OCI-LY7 (cell line): ENCODE measurements at regions not wholly inside any gene's neighbourhood (a gene's known extent, or its start where the extent isn't known, plus 50 kb on each side); places are given as distances from the start of the nearest gene placed in this dataset.

Experiments
- BruUV-seq: library from RNA; stranded (reverse); fragments of 400-500 nt; replicated peaks from 2 replicates; lab custom pipeline; 2021; lab: Mats Ljungman, UMichigan
- CTCF ChIA-PET: fragments of 300-600 bp; sonication (Branson Sonifier 250); formaldehyde crosslinking; loops from one replicate; lab custom pipeline; 2022; ENCODE audit warnings: antibody characterized with exemption; ENCODE audit not compliant: unreplicated experiment; lab: Charles Lee
- POLR2A ChIA-PET: fragments of 300-600 bp; sonication (Branson Sonifier 250); formaldehyde crosslinking; loops from one replicate; lab custom pipeline; 2022; ENCODE audit warnings: antibody characterized with exemption; lab: Charles Lee
- DNase-seq: peaks from one replicate; pipeline ENCODE4 v3.0.0-alpha.2; 2015; ENCODE audit warnings: low spot score
- H2AFZ ChIP-seq: fragments of 200-600 bp; sonication (generic), shearing (Covaris generic); 2 replicates; pipeline ENCODE4 v1.6.1; 2014; ENCODE audit warnings: mild to moderate bottlenecking, antibody characterized with exemption, low read length, moderate library complexity
- H3K27ac ChIP-seq: fragments of 200-600 bp; sonication (generic); 2 replicates; pipeline ENCODE4 v1.5.1; 2014; ENCODE audit warnings: mixed run types, low read depth, mild to moderate bottlenecking, moderate library complexity, low read length, inconsistent platforms; ENCODE audit not compliant: poor library complexity, severe bottlenecking
- H3K36me3 ChIP-seq: fragments of 200-600 bp; sonication (generic); 2 replicates; pipeline ENCODE4 v1.6.1; 2014; ENCODE audit warnings: mild to moderate bottlenecking, antibody characterized with exemption, low read length, moderate library complexity, mixed read lengths; ENCODE audit not compliant: insufficient read depth
- H3K4me1 ChIP-seq: fragments of 200-600 bp; sonication (generic); 2 replicates; pipeline ENCODE4 v1.5.1; 2014; ENCODE audit warnings: mild to moderate bottlenecking, low read length; ENCODE audit not compliant: insufficient read depth, poor library complexity, severe bottlenecking
- H3K4me2 ChIP-seq: fragments of 200-600 bp; sonication (generic); 2 replicates; pipeline ENCODE4 v1.6.1; 2014; ENCODE audit warnings: mild to moderate bottlenecking, low read length
- H3K4me3 ChIP-seq: fragments of 200-600 bp; sonication (generic); 2 replicates; pipeline ENCODE4 v1.5.1; 2014; ENCODE audit warnings: mild to moderate bottlenecking, low read depth, low read length; ENCODE audit not compliant: poor library complexity, severe bottlenecking
- H3K79me2 ChIP-seq: fragments of 200-600 bp; sonication (generic); 2 replicates; pipeline ENCODE4 v1.6.1; 2016; ENCODE audit warnings: low read depth, mild to moderate bottlenecking, low read length, moderate library complexity, mixed read lengths; ENCODE audit not compliant: insufficient read depth
- H3K9me2 ChIP-seq: fragments of 200-600 bp; sonication (generic); 2 replicates; pipeline ENCODE4 v1.6.1; 2016; ENCODE audit warnings: mild to moderate bottlenecking, low read length, mixed read lengths; ENCODE audit not compliant: insufficient read depth
- H3K9me3 ChIP-seq: fragments of 200-600 bp; sonication (generic); 2 replicates; pipeline ENCODE4 v1.6.1; 2014; ENCODE audit warnings: mild to moderate bottlenecking, mixed run types, low read length, mixed read lengths
- H4K20me1 ChIP-seq: fragments of 200-600 bp; sonication (generic); 2 replicates; pipeline ENCODE4 v1.6.1; 2014; ENCODE audit warnings: mild to moderate bottlenecking, antibody characterized with exemption, low read length, moderate library complexity, mixed read lengths; ENCODE audit not compliant: insufficient read depth
- EZH2phosphoT487 ChIP-seq: fragments of 200-600 bp; sonication (generic); IDR thresholded peaks from 2 replicates; pipeline ENCODE4 v1.6.1; 2018; ENCODE audit warnings: low read depth, borderline replicate concordance, mild to moderate bottlenecking, mixed run types, antibody characterized with exemption, low read length, moderate library complexity, mixed read lengths
- intact Hi-C: fragments of 100-400 bp; cut with micrococcal nuclease; formaldehyde crosslinking; loops from one replicate; pipeline ENCODE4 v1.10.0; 2022; ENCODE audit not compliant: unreplicated experiment
- TF ChIP-seq, protein P1 (sequence below): fragments of 200-600 bp; sonication (generic); conservative IDR thresholded peaks from 2 replicates; pipeline ENCODE4 v1.5.1; 2014; ENCODE audit warnings: mild to moderate bottlenecking, antibody characterized with exemption, low read length, moderate library complexity, mixed read lengths

DNA sequence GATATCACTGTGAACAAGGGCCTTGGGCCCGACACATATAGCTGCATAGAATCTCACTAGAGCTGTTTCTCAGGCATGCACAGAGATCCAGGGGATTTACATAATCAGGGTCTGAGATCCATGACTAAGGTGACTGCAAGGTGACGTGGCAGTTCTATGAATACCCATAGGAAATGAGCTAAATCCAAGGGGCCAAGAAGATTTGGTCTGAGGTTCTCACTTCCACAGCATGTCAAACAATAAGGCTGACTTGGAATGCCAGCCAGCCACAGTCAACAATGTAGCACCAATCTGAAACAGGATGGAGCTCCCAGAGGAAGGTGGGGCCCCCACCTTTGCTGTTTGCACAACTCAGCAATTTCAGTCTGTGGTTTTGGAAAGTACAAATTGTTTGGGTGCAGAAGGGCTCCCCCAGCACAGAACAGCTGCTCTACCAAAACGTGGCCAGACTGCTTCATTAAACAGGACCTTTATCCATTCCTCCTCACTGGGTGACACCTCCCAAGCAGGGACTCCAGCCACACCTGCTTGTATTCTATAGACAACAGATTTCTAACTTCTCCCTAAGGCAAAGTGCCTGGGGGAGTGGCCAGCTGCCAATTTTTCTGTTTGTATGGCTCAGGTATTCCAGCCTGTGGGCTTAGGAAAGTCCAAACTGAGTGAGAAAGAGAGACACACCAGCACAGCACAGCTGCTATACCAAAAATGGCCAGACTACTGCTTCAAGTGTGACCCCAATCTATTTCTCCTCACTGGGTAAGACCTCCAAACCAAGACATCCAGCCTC, 333.4 kb downstream of the KDM5D start:
- H3K4me3 ChIP-seq = no peak overlapping the region
- no peaks in the 10 kb centered on the region for H4K20me1 ChIP-seq
- H3K36me3 ChIP-seq = no peaks in the 10 kb centered on the region
- TF ChIP-seq EZH2phosphoT487 = no peak
- TF ChIP-seq, protein P1, sequence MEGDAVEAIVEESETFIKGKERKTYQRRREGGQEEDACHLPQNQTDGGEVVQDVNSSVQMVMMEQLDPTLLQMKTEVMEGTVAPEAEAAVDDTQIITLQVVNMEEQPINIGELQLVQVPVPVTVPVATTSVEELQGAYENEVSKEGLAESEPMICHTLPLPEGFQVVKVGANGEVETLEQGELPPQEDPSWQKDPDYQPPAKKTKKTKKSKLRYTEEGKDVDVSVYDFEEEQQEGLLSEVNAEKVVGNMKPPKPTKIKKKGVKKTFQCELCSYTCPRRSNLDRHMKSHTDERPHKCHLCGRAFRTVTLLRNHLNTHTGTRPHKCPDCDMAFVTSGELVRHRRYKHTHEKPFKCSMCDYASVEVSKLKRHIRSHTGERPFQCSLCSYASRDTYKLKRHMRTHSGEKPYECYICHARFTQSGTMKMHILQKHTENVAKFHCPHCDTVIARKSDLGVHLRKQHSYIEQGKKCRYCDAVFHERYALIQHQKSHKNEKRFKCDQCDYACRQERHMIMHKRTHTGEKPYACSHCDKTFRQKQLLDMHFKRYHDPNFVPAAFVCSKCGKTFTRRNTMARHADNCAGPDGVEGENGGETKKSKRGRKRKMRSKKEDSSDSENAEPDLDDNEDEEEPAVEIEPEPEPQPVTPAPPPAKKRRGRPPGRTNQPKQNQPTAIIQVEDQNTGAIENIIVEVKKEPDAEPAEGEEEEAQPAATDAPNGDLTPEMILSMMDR = no peak
- no peak for DNase-seq
- no peaks in the 10 kb centered on the region for H3K79me2 ChIP-seq
- POLR2A ChIA-PET = interaction anchor here (0.5 to 0.6 kb wide), 2 partner anchors 14 to 26 kb away, joined by 3 read pairs; no protein-coding TSS in a partner anchor
- no peak overlapping the region for H3K4me2 ChIP-seq
- H3K9me3 ChIP-seq = no peaks in the 10 kb centered on the region
- CTCF ChIA-PET = no interaction called here
- intact Hi-C loops = no loop called here
- no peaks in the 10 kb centered on the region for H3K4me1 ChIP-seq
- no peak overlapping the region for H2AFZ ChIP-seq
- no peaks in the 10 kb centered on the region for H3K9me2 ChIP-seq
- H3K27ac ChIP-seq = no peak overlapping the region
- no TSS peak for BruUV-seq

DNA sequence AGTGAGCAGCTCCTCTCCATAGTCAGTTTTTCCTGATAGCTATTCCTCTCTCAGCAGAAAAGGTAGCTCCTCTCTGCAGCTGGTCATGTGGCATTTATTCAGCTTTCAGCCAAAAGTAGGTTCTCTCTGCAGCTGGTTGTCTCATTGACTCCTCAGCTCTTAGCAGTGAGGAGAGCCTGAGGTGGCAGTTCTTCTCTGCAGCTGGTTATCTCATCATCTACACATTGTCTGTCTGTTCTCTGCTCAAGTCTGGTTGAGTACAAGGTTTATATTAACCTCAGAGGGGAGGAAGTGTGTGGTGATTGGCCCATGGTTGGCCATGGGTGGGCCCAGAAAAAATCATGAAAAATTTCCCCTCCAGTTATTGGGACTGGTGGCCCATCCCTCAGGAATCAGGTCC, 338.3 kb downstream of the KDM5D start:
- H3K27ac ChIP-seq = no peak overlapping the region
- no peak overlapping the region for H3K4me2 ChIP-seq
- ChIA-PET POLR2A (no interaction called here), CTCF (no interaction called here)
- no peaks in the 10 kb centered on the region for H3K36me3 ChIP-seq
- no peak for DNase-seq
- H3K4me3 ChIP-seq = no peak overlapping the region
- H2AFZ ChIP-seq = no peak overlapping the region
- no peaks in the 10 kb centered on the region for H4K20me1 ChIP-seq
- intact Hi-C loops = no loop called here
- TF ChIP-seq, protein P1 = no peak
- no peak for TF ChIP-seq EZH2phosphoT487
- no peaks in the 10 kb centered on the region for H3K9me2 ChIP-seq
- no peaks in the 10 kb centered on the region for H3K4me1 ChIP-seq
- no TSS peak for BruUV-seq
- no peaks in the 10 kb centered on the region for H3K9me3 ChIP-seq
- H3K79me2 ChIP-seq = no peaks in the 10 kb centered on the region

DNA sequence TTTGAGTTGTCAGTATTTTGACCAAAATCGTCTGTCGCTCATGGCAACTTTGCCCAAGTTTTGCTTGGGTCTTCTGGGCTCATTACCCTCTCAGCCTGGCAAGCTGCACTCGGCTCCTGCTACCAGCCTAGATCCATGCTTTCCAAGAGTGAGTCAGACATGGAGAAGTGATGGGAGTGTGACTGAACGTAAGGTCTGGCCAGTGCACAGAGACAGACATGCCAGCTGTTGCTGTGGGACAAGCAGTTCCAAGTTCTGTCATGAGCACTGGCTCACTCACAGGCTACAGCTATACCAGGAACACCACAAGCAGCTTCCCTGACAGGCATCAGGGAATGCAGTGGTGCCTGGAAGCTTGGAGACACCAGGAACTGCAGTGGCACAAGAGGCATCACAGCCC, 338.9 kb downstream of the KDM5D start:
- no peaks in the 10 kb centered on the region for H3K79me2 ChIP-seq
- no peak overlapping the region for H3K27ac ChIP-seq
- CTCF ChIA-PET = no interaction called here
- no peak overlapping the region for H3K4me2 ChIP-seq
- no peaks in the 10 kb centered on the region for H3K9me3 ChIP-seq
- intact Hi-C loops = no loop called here
- no peaks in the 10 kb centered on the region for H3K9me2 ChIP-seq
- no peaks in the 10 kb centered on the region for H3K4me1 ChIP-seq
- H4K20me1 ChIP-seq = no peaks in the 10 kb centered on the region
- BruUV-seq = no TSS peak
- POLR2A ChIA-PET = no interaction called here
- no peak for DNase-seq
- H3K4me3 ChIP-seq = no peak overlapping the region
- no peak for TF ChIP-seq EZH2phosphoT487
- TF ChIP-seq, protein P1 = no peak
- no peak overlapping the region for H2AFZ ChIP-seq
- no peaks in the 10 kb centered on the region for H3K36me3 ChIP-seq
